ENCODE measurements at regions not wholly inside any gene's neighbourhood (a gene's known extent, or its start where the extent isn't known, plus 50 kb on each side); places are given as distances from the start of the nearest gene placed in this dataset.

DNA sequence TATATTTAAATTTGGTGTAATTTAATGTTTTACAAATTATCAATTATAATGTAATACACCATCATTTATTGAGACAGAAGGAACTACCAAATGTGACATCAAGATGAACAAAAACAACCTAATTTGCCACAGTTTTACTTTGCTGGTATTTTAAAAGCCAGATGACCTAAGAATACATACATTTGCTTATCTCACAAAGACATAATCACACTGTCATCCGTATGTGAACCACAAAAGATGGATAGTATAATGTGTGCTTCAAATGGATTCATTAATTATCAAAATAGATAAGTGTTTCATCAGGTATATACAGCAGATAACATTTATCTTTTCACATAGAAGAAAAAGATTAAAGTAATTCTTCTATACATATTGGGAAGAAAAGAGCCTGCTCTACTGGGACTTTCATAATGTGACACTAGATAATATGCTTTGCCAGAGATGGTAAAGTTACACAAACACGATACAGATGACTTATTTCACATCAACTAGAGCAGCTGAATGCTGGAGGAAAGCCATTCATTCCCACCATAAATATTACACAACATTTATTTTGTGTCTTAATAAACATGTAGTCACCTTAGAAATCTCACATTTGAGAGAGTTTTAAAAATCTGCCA lies 278.5 kb downstream of the ISL1 start:
- TF ChIP-seq, protein P1, sequence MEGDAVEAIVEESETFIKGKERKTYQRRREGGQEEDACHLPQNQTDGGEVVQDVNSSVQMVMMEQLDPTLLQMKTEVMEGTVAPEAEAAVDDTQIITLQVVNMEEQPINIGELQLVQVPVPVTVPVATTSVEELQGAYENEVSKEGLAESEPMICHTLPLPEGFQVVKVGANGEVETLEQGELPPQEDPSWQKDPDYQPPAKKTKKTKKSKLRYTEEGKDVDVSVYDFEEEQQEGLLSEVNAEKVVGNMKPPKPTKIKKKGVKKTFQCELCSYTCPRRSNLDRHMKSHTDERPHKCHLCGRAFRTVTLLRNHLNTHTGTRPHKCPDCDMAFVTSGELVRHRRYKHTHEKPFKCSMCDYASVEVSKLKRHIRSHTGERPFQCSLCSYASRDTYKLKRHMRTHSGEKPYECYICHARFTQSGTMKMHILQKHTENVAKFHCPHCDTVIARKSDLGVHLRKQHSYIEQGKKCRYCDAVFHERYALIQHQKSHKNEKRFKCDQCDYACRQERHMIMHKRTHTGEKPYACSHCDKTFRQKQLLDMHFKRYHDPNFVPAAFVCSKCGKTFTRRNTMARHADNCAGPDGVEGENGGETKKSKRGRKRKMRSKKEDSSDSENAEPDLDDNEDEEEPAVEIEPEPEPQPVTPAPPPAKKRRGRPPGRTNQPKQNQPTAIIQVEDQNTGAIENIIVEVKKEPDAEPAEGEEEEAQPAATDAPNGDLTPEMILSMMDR (IDR thresholded peaks at IDR 0.05; ENCODE audit: unreplicated experiment in 3 of 3): no peak
- Mint-ChIP-seq H3K9me3 (no peaks in the 10 kb centered on the region), H3K4me1 (peaks cover 10% of the 10 kb centered on the region), H3K4me3 (no peak overlapping the region), H3K36me3 (ENCODE audit: low read depth) (no peaks in the 10 kb centered on the region), H3K27me3 (ENCODE audit: low read depth) (no peaks in the 10 kb centered on the region), H3K27ac (no peak overlapping the region)

GRCh38 chr5:51664491-51665250 lies 281.4 kb downstream of the ISL1 start:
- Mint-ChIP-seq H3K27ac (no peak overlapping the region), H3K27me3 (ENCODE audit: low read depth) (no peaks in the 10 kb centered on the region), H3K36me3 (ENCODE audit: low read depth) (no peaks in the 10 kb centered on the region), H3K4me1 (peaks cover under 1% of the 10 kb centered on the region), H3K9me3 (no peaks in the 10 kb centered on the region), H3K4me3 (no peak overlapping the region)
- TF ChIP-seq, protein P1 (IDR thresholded peaks at IDR 0.05; ENCODE audit: unreplicated experiment in 3 of 3): no peak

- H3K27ac Mint-ChIP-seq: no peak overlapping the region
Measured at GRCh38 chr5:51665251-51665593, 282.0 kb downstream of the ISL1 start.

DNA sequence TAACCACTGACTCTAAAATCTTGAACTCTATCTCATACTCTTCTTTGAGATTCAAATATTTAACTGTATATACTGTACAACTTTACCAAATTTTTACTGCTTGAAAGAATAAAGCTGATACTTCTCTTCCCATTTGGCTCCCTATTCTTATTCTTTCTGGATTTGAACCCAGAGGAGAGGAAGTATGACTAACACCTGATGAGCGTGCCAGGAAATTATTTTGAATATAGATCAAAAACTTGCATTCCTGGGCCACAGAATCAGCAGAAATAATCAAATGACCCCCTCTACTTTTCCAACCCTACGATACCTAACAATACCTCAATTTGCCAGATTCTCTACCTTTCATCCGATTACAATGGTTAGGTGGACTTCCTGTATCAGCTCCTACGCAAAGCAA lies 285.8 kb downstream of the ISL1 start:
- Mint-ChIP-seq H3K36me3 (ENCODE audit: low read depth) (no peaks in the 10 kb centered on the region), H3K4me3 (no peak overlapping the region), H3K9me3 (peaks cover 9% of the 10 kb centered on the region), H3K27ac (no peak overlapping the region), H3K27me3 (ENCODE audit: low read depth) (no peaks in the 10 kb centered on the region), H3K4me1 (no peaks in the 10 kb centered on the region)
- TF ChIP-seq, protein P1 (IDR thresholded peaks at IDR 0.05; ENCODE audit: unreplicated experiment in 3 of 3): no peak

More at GRCh38 chr5:51665251-51665593, 282.0 kb downstream of the ISL1 start:
- Mint-ChIP-seq H3K36me3 (ENCODE audit: low read depth) (no peaks in the 10 kb centered on the region), H3K27me3 (ENCODE audit: low read depth) (no peaks in the 10 kb centered on the region), H3K4me3 (no peak overlapping the region), H3K4me1 (no peaks in the 10 kb centered on the region), H3K9me3 (no peaks in the 10 kb centered on the region)
- TF ChIP-seq, protein P1 (IDR thresholded peaks at IDR 0.05; ENCODE audit: unreplicated experiment in 3 of 3): no peak

DNA sequence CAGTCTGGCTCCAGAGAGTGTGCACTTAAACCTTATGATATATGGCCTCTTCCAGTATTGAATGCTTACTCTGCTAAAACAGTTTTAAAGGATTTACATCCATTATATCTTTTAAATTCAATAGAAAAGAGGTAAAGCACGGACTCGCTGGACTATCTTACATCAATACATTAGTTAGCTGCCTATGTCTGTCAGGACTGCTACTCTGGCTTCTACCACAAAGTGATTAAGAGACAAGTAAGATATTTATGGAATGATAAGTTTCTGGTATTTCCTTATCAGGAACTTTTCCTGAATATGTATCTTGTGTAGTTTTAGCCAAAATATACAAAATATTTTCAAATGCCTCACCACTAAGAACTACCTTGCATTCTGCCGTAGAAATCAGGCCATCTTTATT lies 295.1 kb downstream of the ISL1 start:
- Mint-ChIP-seq H3K4me1 (no peaks in the 10 kb centered on the region), H3K36me3 (ENCODE audit: low read depth) (no peaks in the 10 kb centered on the region), H3K27ac (no peak overlapping the region), H3K4me3 (no peak overlapping the region), H3K27me3 (ENCODE audit: low read depth) (no peaks in the 10 kb centered on the region), H3K9me3 (no peaks in the 10 kb centered on the region)
- TF ChIP-seq, protein P1 (IDR thresholded peaks at IDR 0.05; ENCODE audit: unreplicated experiment in 3 of 3): no peak

GRCh38 chr5:51679286-51679685 lies 296.0 kb downstream of the ISL1 start:
- no peaks in the 10 kb centered on the region for H3K4me1 Mint-ChIP-seq
- H3K4me3 Mint-ChIP-seq: no peak overlapping the region
- no peak overlapping the region for H3K27ac Mint-ChIP-seq
- no peaks in the 10 kb centered on the region for H3K27me3 Mint-ChIP-seq (ENCODE audit: low read depth)
- no peaks in the 10 kb centered on the region for H3K36me3 Mint-ChIP-seq (ENCODE audit: low read depth)
- no peaks in the 10 kb centered on the region for H3K9me3 Mint-ChIP-seq
- TF ChIP-seq, protein P1 (IDR thresholded peaks at IDR 0.05; ENCODE audit: unreplicated experiment in 3 of 3): no peak
